Tibial artery (tissue), 4 donors: ENCODE measurements at regions not wholly inside any gene's neighbourhood (a gene's known extent, or its start where the extent isn't known, plus 50 kb on each side); places are given as distances from the start of the nearest gene placed in this dataset.

Experiments
- DNase-seq, 2 donors: peaks; one replicate each; pipeline ENCODE4 v3.0.0-alpha.2; 2019
- H3K27ac ChIP-seq, 2 donors: fragments of 200-600 bp; sonication (generic) in 1 of 2; 1 replicate in 1 of 2; 2 replicates in 1 of 2; pipeline ENCODE4 v1.5.1; 2018 to 2019; ENCODE audit warnings: mild to moderate bottlenecking in 1 of 2
- H3K27me3 ChIP-seq, 2 donors: fragments of 200-600 bp; sonication (generic) in 1 of 2; one replicate each; pipeline versions ENCODE4 v1.5.1 to v1.6.0; 2016 to 2019
- H3K36me3 ChIP-seq, 3 donors: fragments of 200-600 bp; sonication (generic) in 2 of 3; one replicate each; pipeline ENCODE4 v1.5.1; 2016 to 2019; ENCODE audit warnings: mild to moderate bottlenecking in 2 of 3
- H3K4me1 ChIP-seq, 4 donors: fragments of 200-600 bp; sonication (generic) in 2 of 4; 1 replicate in 3 of 4; 2 replicates in 1 of 4; pipeline ENCODE4 v1.5.1; 2016 to 2019
- H3K4me3 ChIP-seq, 2 donors: fragments of 200-600 bp; sonication (generic) in 1 of 2; 1 replicate in 1 of 2; 2 replicates in 1 of 2; pipeline ENCODE4 v1.5.1; 2018 to 2019; ENCODE audit warnings: mild to moderate bottlenecking in 2 of 2
- H3K9me3 ChIP-seq, 3 donors: fragments of 200-600 bp; sonication (generic) in 1 of 3; one replicate each; pipeline ENCODE4 v1.5.1; 2016 to 2019
- intact Hi-C: fragments of 100-400 bp; cut with DNase I; formaldehyde crosslinking; loops from one replicate; pipeline ENCODE4 v1.15.0; 2023; ENCODE audit warnings: low total_unique reads
- TF ChIP-seq, protein P1 (sequence below), 2 experiments: fragments of 200-600 bp in 1 of 2; fragments of 450-650 bp in 1 of 2; IDR thresholded peaks; one replicate each; pipeline ENCODE4 v1.5.1; 2017 to 2019; ENCODE audit warnings: antibody characterized with exemption in 2 of 2, mild to moderate bottlenecking in 1 of 2, moderate library complexity in 1 of 2

DNA sequence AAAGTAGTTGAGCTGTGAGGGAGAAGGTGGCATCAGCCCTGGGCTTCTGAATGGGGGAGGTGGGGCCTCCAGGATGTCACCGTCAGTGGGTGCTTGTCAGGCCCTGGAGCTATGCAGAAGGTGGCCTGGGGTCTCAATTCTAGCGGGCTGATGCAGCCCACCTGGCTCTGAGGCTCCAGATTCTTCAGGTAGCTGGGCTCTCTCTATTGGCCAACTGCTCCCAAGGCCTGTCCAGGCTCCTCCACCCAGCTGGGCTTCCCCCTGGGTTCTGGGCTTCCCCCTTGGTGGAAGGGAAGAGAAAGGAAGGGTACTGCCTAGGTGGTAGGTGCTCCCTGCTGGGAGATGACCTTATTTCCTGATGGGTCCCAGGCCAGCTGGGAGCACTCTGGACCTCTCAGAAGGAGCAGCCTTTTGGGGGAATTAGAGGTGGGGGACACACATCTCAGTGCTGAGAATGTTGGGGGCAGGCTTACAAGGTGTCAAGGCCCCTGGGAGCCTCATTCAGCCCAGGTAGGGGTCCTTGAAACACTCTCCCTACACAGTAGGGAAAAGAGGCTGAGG is 1728.3 kb downstream of the TP53TG3F start:
- intact Hi-C loops = no loop called here
- H3K27ac ChIP-seq = no peak overlapping the region
- no peaks in the 10 kb centered on the region for H3K36me3 ChIP-seq
- H3K9me3 ChIP-seq = no peaks in the 10 kb centered on the region
- H3K4me1 ChIP-seq = no peaks in the 10 kb centered on the region
- no peaks in the 10 kb centered on the region for H3K27me3 ChIP-seq
- no peak overlapping the region for H3K4me3 ChIP-seq
- TF ChIP-seq, protein P1, sequence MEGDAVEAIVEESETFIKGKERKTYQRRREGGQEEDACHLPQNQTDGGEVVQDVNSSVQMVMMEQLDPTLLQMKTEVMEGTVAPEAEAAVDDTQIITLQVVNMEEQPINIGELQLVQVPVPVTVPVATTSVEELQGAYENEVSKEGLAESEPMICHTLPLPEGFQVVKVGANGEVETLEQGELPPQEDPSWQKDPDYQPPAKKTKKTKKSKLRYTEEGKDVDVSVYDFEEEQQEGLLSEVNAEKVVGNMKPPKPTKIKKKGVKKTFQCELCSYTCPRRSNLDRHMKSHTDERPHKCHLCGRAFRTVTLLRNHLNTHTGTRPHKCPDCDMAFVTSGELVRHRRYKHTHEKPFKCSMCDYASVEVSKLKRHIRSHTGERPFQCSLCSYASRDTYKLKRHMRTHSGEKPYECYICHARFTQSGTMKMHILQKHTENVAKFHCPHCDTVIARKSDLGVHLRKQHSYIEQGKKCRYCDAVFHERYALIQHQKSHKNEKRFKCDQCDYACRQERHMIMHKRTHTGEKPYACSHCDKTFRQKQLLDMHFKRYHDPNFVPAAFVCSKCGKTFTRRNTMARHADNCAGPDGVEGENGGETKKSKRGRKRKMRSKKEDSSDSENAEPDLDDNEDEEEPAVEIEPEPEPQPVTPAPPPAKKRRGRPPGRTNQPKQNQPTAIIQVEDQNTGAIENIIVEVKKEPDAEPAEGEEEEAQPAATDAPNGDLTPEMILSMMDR (IDR thresholded peaks at IDR 0.05) = no peak
- no peak for DNase-seq

DNA sequence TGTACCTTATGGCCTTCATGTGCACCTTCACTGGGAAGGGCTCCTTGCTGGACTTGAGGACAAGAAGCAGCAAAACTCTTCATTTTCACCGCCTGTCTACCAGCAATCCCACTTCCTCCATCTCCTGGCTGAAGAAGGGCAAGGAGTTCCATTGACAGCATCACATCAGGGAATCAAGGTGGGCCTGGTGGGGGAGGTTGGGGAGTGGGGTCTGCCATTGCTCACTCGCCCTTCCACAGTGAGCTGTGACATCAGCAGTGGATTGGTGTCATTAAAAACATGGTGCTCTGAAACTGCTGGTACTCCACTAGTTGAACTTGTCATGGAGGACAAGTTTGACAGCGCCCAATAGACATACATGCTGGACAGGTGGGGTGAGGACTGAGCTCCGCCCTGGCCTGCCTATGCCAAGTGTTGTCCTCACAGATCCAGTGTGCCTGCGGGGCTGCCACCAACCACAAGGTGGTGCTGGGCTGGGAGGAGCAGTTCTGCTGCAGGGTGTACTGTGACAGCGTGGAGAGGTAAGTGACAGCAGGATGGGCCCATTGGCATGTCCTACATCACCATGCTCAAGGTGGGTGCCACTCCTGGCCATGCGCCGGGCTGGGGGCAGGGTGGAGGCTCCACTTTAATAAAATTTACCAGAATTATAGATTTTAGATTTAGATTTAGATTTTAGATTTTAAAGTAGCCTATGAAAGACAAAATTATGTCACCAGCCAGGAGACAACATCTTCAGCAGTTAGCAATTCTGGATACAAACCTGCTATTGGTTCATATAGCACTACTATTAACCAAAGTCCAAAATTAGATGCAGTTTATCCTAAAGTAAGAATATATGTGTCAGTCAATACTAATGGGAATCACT is 1729.1 kb downstream of the TP53TG3F start:
- Histone ChIP-seq H3K4me3 (no peak overlapping the region), H3K4me1 (no peaks in the 10 kb centered on the region), H3K27me3 (no peaks in the 10 kb centered on the region), H3K9me3 (no peaks in the 10 kb centered on the region), H3K27ac (no peak overlapping the region), H3K36me3 (no peaks in the 10 kb centered on the region)
- peak in 1 of 2 donors; percentile 60 for DNase-seq
- intact Hi-C loops = no loop called here
- TF ChIP-seq, protein P1 (IDR thresholded peaks at IDR 0.05) = no peak

DNA sequence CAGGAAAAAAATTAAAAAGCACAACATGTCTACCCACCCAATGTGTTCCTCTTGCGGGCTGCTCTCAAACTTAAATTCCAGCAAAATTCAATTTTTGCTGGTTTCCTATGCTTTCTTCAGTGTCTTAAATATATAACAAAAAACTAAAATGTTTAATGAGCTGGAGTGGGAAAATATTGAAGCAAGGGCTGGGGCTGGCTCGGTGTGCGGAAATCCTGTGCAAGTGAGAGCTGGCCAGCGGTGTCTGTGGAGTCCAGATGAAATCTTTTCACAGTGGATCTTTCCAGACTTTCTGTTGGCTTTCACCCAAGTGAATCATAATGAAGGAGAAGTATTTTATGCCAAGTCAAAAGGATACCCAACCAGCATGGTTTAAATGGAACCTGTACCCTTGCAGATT is 1733.6 kb downstream of the TP53TG3F start:
- no peak for DNase-seq
- H3K27me3 ChIP-seq = no peaks in the 10 kb centered on the region
- intact Hi-C loops = no loop called here
- no peaks in the 10 kb centered on the region for H3K4me1 ChIP-seq
- peaks cover 0 to 11% (median 0%) of the 10 kb centered on the region in 3 donors for H3K9me3 ChIP-seq
- no peaks in the 10 kb centered on the region for H3K36me3 ChIP-seq
- no peak overlapping the region for H3K4me3 ChIP-seq
- TF ChIP-seq, protein P1 (IDR thresholded peaks at IDR 0.05) = no peak
- H3K27ac ChIP-seq = no peak overlapping the region

DNA sequence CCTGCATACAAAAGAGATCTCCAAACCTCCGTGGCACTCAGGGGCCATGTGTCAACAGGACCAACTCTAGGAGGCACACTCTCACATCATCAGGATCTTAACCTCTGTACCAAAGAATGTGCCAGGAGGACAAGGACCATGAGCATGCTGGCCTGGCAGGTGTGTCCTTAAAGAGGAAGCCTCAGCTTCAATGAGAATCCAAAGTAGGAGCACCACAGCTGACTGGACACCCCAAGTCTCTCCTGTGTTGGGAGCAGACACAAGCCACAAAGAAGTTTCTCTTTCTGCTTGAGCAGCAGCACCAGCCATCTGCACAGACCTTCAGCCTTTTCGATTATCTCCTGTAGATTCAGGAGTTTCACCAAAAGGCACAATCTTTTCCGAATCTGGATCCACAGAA is 1734.5 kb downstream of the TP53TG3F start:
- H3K36me3 ChIP-seq = no peaks in the 10 kb centered on the region
- peaks cover 0 to 11% (median 0%) of the 10 kb centered on the region in 3 donors for H3K9me3 ChIP-seq
- TF ChIP-seq, protein P1 (IDR thresholded peaks at IDR 0.05) = no peak
- intact Hi-C loops = no loop called here
- H3K4me3 ChIP-seq = no peak overlapping the region
- no peaks in the 10 kb centered on the region for H3K4me1 ChIP-seq
- no peaks in the 10 kb centered on the region for H3K27me3 ChIP-seq
- H3K27ac ChIP-seq = no peak overlapping the region
- DNase-seq = no peak

DNA sequence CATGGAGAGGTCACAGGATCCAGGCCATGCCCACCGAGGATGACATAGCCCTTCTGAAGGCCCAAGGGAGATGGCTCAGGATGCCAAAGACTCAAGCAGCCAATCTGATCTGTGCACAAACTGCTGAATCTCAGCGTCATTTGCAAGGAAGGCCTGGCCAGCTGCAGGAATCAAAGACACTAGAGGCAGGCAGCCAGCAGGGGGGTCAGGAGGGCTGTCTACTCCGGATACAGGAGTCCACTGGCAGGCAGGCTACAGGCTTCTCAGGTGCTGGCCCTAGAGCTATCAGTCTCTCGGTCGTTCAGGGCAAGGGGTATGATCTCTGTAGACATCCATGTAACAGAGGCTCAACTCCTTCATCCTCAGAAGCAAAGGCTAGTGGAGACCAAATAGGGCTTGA is 1735.3 kb downstream of the TP53TG3F start:
- intact Hi-C loops = no loop called here
- Histone ChIP-seq H3K36me3 (no peaks in the 10 kb centered on the region), H3K27me3 (no peaks in the 10 kb centered on the region), H3K4me1 (no peaks in the 10 kb centered on the region), H3K9me3 (peaks cover 0 to 11% (median 0%) of the 10 kb centered on the region in 3 donors), H3K27ac (no peak overlapping the region), H3K4me3 (no peak overlapping the region)
- no peak for DNase-seq
- TF ChIP-seq, protein P1 (IDR thresholded peaks at IDR 0.05) = no peak
